ENCODE measurements at regions not wholly inside any gene's neighbourhood (a gene's known extent, or its start where the extent isn't known, plus 50 kb on each side); places are given as distances from the start of the nearest gene placed in this dataset.

DNA sequence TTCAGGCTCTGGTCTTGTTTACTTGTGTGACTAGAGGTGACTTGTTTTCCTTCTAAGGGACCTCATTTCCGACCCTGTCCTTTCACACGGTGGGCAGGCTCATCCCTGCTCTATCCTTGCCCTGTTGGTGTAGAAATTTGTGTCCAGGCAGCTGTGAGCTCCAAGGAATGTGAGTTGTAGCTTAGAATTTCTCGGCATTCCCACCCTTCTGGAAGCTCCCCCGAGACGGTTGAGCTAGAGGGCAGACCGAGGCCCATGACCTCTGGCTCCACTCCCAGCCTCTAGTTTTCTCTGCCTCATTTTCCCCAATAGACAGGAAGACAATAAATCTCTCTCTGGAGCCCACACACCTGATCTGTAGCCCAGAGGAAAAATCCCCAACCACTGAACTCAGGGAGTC, 100.9 kb downstream of the NAV1 start:
- Histone ChIP-seq H3K4me1 (ENCODE audit: insufficient read depth) (no peaks in the 10 kb centered on the region; the same call in 1 of the 2 replicates), H3K4me2 (no peak overlapping the region), H3K4me3 (no peak overlapping the region), H3F3A (replicated peaks; ENCODE audit: low read depth) (no peaks in the 10 kb centered on the region), H4K20me1 (replicated peaks; ENCODE audit: insufficient read depth) (no peaks in the 10 kb centered on the region), H3K79me2 (replicated peaks; ENCODE audit: insufficient read depth) (no peaks in the 10 kb centered on the region), H3K36me3 (ENCODE audit: insufficient read depth) (no peaks in the 10 kb centered on the region), H3K9me2 (ENCODE audit: insufficient read depth) (0 out of 2 replicates have a peak, but pooled peaks cover 6% of the 10 kb centered on the region), H3K27ac (ENCODE audit: low read depth) (no peak overlapping the region), H2AFZ (no peak overlapping the region), H3K27me3 (ENCODE audit: insufficient read depth) (no peaks in the 10 kb centered on the region)
- Mint-ChIP-seq H3K36me3 (ENCODE audit: low read depth) (no peaks in the 10 kb centered on the region; the same call in 2 of the 3 replicates), H3K27ac (no peak overlapping the region; the same call in 1 of the 2 replicates), H3K27me3 (ENCODE audit: insufficient read depth, low read depth, poor library complexity) (peaks cover 12% of the 10 kb centered on the region), H3K4me3 (no peak overlapping the region), H3K9me3 (no peaks in the 10 kb centered on the region), H3K4me1 (peaks cover 21% of the 10 kb centered on the region)
- TF ChIP-seq NANOG (IDR thresholded peaks at IDR 0.05; ENCODE audit: borderline replicate concordance) (no peak), EZH2phosphoT487 (IDR thresholded peaks at IDR 0.05; ENCODE audit: unreplicated experiment) (no peak), EZH2 (IDR thresholded peaks at IDR 0.05; ENCODE audit: low read depth, unreplicated experiment) (no peak), ZNF114 (CRISPR knock-in tag; IDR thresholded peaks at IDR 0.05) (no peak), JUNB (IDR thresholded peaks at IDR 0.05; ENCODE audit: unreplicated experiment) (no peak), STAT1 (IDR thresholded peaks at IDR 0.05; ENCODE audit: unreplicated experiment) (no peak), POLR2AphosphoS5 (IDR thresholded peaks at IDR 0.05; ENCODE audit: low read depth) (no peak), ZNF331 (CRISPR knock-in tag; IDR thresholded peaks at IDR 0.05; ENCODE audit: low read depth) (no peak), CREB1 (CRISPR knock-in tag; IDR thresholded peaks at IDR 0.05; ENCODE audit: low read depth) (no peak)
- TF ChIP-seq, protein P1, sequence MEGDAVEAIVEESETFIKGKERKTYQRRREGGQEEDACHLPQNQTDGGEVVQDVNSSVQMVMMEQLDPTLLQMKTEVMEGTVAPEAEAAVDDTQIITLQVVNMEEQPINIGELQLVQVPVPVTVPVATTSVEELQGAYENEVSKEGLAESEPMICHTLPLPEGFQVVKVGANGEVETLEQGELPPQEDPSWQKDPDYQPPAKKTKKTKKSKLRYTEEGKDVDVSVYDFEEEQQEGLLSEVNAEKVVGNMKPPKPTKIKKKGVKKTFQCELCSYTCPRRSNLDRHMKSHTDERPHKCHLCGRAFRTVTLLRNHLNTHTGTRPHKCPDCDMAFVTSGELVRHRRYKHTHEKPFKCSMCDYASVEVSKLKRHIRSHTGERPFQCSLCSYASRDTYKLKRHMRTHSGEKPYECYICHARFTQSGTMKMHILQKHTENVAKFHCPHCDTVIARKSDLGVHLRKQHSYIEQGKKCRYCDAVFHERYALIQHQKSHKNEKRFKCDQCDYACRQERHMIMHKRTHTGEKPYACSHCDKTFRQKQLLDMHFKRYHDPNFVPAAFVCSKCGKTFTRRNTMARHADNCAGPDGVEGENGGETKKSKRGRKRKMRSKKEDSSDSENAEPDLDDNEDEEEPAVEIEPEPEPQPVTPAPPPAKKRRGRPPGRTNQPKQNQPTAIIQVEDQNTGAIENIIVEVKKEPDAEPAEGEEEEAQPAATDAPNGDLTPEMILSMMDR (conservative IDR thresholded peaks at IDR 0.05; ENCODE audit: low read depth in 2 of 2), result no peak
- TF ChIP-seq, protein P2, sequence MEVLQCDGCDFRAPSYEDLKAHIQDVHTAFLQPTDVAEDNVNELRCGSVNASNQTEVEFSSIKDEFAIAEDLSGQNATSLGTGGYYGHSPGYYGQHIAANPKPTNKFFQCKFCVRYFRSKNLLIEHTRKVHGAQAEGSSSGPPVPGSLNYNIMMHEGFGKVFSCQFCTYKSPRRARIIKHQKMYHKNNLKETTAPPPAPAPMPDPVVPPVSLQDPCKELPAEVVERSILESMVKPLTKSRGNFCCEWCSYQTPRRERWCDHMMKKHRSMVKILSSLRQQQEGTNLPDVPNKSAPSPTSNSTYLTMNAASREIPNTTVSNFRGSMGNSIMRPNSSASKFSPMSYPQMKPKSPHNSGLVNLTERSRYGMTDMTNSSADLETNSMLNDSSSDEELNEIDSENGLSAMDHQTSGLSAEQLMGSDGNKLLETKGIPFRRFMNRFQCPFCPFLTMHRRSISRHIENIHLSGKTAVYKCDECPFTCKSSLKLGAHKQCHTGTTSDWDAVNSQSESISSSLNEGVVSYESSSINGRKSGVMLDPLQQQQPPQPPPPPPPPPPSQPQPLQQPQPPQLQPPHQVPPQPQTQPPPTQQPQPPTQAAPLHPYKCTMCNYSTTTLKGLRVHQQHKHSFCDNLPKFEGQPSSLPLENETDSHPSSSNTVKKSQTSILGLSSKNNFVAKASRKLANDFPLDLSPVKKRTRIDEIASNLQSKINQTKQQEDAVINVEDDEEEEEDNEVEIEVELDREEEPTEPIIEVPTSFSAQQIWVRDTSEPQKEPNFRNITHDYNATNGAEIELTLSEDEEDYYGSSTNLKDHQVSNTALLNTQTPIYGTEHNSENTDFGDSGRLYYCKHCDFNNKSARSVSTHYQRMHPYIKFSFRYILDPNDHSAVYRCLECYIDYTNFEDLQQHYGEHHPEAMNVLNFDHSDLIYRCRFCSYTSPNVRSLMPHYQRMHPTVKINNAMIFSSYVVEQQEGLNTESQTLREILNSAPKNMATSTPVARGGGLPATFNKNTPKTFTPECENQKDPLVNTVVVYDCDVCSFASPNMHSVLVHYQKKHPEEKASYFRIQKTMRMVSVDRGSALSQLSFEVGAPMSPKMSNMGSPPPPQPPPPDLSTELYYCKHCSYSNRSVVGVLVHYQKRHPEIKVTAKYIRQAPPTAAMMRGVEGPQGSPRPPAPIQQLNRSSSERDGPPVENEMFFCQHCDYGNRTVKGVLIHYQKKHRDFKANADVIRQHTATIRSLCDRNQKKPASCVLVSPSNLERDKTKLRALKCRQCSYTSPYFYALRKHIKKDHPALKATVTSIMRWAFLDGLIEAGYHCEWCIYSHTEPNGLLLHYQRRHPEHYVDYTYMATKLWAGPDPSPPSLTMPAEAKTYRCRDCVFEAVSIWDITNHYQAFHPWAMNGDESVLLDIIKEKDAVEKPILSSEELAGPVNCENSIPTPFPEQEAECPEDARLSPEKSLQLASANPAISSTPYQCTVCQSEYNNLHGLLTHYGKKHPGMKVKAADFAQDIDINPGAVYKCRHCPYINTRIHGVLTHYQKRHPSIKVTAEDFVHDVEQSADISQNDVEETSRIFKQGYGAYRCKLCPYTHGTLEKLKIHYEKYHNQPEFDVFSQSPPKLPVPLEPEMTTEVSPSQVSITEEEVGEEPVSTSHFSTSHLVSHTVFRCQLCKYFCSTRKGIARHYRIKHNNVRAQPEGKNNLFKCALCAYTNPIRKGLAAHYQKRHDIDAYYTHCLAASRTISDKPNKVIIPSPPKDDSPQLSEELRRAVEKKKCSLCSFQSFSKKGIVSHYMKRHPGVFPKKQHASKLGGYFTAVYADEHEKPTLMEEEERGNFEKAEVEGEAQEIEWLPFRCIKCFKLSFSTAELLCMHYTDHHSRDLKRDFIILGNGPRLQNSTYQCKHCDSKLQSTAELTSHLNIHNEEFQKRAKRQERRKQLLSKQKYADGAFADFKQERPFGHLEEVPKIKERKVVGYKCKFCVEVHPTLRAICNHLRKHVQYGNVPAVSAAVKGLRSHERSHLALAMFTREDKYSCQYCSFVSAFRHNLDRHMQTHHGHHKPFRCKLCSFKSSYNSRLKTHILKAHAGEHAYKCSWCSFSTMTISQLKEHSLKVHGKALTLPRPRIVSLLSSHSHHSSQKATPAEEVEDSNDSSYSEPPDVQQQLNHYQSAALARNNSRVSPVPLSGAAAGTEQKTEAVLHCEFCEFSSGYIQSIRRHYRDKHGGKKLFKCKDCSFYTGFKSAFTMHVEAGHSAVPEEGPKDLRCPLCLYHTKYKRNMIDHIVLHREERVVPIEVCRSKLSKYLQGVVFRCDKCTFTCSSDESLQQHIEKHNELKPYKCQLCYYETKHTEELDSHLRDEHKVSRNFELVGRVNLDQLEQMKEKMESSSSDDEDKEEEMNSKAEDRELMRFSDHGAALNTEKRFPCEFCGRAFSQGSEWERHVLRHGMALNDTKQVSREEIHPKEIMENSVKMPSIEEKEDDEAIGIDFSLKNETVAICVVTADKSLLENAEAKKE (CRISPR knock-in tag; IDR thresholded peaks at IDR 0.05), result no peak
- TF ChIP-seq, protein P3, sequence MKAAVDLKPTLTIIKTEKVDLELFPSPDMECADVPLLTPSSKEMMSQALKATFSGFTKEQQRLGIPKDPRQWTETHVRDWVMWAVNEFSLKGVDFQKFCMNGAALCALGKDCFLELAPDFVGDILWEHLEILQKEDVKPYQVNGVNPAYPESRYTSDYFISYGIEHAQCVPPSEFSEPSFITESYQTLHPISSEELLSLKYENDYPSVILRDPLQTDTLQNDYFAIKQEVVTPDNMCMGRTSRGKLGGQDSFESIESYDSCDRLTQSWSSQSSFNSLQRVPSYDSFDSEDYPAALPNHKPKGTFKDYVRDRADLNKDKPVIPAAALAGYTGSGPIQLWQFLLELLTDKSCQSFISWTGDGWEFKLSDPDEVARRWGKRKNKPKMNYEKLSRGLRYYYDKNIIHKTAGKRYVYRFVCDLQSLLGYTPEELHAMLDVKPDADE (IDR thresholded peaks at IDR 0.05), result no peak
- TF ChIP-seq, protein P4, sequence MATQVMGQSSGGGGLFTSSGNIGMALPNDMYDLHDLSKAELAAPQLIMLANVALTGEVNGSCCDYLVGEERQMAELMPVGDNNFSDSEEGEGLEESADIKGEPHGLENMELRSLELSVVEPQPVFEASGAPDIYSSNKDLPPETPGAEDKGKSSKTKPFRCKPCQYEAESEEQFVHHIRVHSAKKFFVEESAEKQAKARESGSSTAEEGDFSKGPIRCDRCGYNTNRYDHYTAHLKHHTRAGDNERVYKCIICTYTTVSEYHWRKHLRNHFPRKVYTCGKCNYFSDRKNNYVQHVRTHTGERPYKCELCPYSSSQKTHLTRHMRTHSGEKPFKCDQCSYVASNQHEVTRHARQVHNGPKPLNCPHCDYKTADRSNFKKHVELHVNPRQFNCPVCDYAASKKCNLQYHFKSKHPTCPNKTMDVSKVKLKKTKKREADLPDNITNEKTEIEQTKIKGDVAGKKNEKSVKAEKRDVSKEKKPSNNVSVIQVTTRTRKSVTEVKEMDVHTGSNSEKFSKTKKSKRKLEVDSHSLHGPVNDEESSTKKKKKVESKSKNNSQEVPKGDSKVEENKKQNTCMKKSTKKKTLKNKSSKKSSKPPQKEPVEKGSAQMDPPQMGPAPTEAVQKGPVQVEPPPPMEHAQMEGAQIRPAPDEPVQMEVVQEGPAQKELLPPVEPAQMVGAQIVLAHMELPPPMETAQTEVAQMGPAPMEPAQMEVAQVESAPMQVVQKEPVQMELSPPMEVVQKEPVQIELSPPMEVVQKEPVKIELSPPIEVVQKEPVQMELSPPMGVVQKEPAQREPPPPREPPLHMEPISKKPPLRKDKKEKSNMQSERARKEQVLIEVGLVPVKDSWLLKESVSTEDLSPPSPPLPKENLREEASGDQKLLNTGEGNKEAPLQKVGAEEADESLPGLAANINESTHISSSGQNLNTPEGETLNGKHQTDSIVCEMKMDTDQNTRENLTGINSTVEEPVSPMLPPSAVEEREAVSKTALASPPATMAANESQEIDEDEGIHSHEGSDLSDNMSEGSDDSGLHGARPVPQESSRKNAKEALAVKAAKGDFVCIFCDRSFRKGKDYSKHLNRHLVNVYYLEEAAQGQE (IDR thresholded peaks at IDR 0.05; ENCODE audit: unreplicated experiment), result no peak
- ATAC-seq (no peak), DNase-seq (ENCODE audit: low spot score) (no peak)
